Tibial artery (tissue), 4 donors: ENCODE measurements at regions not wholly inside any gene's neighbourhood (a gene's known extent, or its start where the extent isn't known, plus 50 kb on each side); places are given as distances from the start of the nearest gene placed in this dataset.
"Not testable (repeated sequence)": the region's sequence is repeated elsewhere in the genome, so short reads cannot be mapped to it uniquely, and the experiment has no call there.

Experiments used
- DNase-seq, 2 donors: peaks; one replicate each; pipeline ENCODE4 v3.0.0-alpha.2; 2019
- H3K27ac ChIP-seq, 2 donors: fragments of 200-600 bp; sonication (generic) in 1 of 2; 1 replicate in 1 of 2; 2 replicates in 1 of 2; pipeline ENCODE4 v1.5.1; 2018 to 2019; ENCODE audit warnings: mild to moderate bottlenecking in 1 of 2
- H3K27me3 ChIP-seq, 2 donors: fragments of 200-600 bp; sonication (generic) in 1 of 2; one replicate each; pipeline versions ENCODE4 v1.5.1 to v1.6.0; 2016 to 2019
- H3K36me3 ChIP-seq, 3 donors: fragments of 200-600 bp; sonication (generic) in 2 of 3; one replicate each; pipeline ENCODE4 v1.5.1; 2016 to 2019; ENCODE audit warnings: mild to moderate bottlenecking in 2 of 3
- H3K4me1 ChIP-seq, 4 donors: fragments of 200-600 bp; sonication (generic) in 2 of 4; 1 replicate in 3 of 4; 2 replicates in 1 of 4; pipeline ENCODE4 v1.5.1; 2016 to 2019
- H3K4me3 ChIP-seq, 2 donors: fragments of 200-600 bp; sonication (generic) in 1 of 2; 1 replicate in 1 of 2; 2 replicates in 1 of 2; pipeline ENCODE4 v1.5.1; 2018 to 2019; ENCODE audit warnings: mild to moderate bottlenecking in 2 of 2
- H3K9me3 ChIP-seq, 3 donors: fragments of 200-600 bp; sonication (generic) in 1 of 3; one replicate each; pipeline ENCODE4 v1.5.1; 2016 to 2019
- intact Hi-C: fragments of 100-400 bp; cut with DNase I; formaldehyde crosslinking; loops from one replicate; pipeline ENCODE4 v1.15.0; 2023; ENCODE audit warnings: low total_unique reads
- TF ChIP-seq, protein P1 (sequence below), 2 experiments: fragments of 200-600 bp in 1 of 2; fragments of 450-650 bp in 1 of 2; IDR thresholded peaks; one replicate each; pipeline ENCODE4 v1.5.1; 2017 to 2019; ENCODE audit warnings: antibody characterized with exemption in 2 of 2, mild to moderate bottlenecking in 1 of 2, moderate library complexity in 1 of 2

DNA sequence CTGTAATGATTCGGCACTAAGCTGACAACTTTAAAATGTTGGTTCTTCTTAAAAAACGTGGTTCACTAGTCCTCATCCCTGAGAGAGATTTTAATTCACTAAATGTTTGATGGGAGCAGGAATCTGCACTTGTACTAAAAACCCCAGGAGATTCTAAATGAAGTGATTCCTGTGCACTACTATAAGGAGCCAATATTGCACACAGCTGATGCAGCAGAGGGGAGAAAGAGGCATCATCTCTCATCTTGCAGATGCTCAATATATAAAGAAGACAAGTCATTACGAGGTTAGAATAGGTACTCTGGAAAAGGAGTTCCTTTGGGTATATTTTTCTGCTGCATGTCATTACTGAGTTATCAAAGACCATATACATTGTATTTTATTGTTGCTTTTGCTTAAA, 207.6 kb upstream of the RASGEF1B start:
- TF ChIP-seq, protein P1, sequence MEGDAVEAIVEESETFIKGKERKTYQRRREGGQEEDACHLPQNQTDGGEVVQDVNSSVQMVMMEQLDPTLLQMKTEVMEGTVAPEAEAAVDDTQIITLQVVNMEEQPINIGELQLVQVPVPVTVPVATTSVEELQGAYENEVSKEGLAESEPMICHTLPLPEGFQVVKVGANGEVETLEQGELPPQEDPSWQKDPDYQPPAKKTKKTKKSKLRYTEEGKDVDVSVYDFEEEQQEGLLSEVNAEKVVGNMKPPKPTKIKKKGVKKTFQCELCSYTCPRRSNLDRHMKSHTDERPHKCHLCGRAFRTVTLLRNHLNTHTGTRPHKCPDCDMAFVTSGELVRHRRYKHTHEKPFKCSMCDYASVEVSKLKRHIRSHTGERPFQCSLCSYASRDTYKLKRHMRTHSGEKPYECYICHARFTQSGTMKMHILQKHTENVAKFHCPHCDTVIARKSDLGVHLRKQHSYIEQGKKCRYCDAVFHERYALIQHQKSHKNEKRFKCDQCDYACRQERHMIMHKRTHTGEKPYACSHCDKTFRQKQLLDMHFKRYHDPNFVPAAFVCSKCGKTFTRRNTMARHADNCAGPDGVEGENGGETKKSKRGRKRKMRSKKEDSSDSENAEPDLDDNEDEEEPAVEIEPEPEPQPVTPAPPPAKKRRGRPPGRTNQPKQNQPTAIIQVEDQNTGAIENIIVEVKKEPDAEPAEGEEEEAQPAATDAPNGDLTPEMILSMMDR (IDR thresholded peaks at IDR 0.05), result no peak
- no peaks in the 10 kb centered on the region for H3K4me1 ChIP-seq
- H3K27ac ChIP-seq, result no peak overlapping the region
- DNase-seq, result no peak
- no peaks in the 10 kb centered on the region for H3K27me3 ChIP-seq
- H3K9me3 ChIP-seq, result no peaks in the 10 kb centered on the region
- no peaks in the 10 kb centered on the region for H3K36me3 ChIP-seq
- H3K4me3 ChIP-seq, result no peak overlapping the region
- intact Hi-C loops, result no loop called here

DNA sequence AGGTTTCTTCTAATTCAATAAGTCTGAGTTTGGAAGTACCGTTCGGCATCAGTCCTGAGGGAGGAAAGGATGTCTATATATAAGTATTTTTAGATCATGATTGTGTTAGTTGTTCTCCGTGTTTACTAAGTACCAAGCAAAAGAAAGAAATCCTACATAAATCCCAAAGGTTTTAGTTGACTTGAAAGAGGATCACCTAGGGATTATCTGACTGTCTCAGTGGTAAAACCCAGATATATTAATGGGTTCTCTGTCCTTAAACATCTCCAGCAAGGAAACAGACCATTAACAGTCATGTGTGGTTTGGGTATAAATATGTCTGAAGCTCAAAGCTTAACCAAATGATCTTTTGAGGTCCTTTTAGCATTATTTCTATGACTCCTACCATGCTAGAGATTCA, 207.1 kb upstream of the RASGEF1B start:
- Histone ChIP-seq H3K27ac (no peak overlapping the region), H3K4me3 (no peak overlapping the region), H3K27me3 (no peaks in the 10 kb centered on the region), H3K9me3 (no peaks in the 10 kb centered on the region), H3K36me3 (no peaks in the 10 kb centered on the region), H3K4me1 (no peaks in the 10 kb centered on the region)
- TF ChIP-seq, protein P1 (IDR thresholded peaks at IDR 0.05), result no peak
- DNase-seq, result no peak
- intact Hi-C loops, result no loop called here

DNA sequence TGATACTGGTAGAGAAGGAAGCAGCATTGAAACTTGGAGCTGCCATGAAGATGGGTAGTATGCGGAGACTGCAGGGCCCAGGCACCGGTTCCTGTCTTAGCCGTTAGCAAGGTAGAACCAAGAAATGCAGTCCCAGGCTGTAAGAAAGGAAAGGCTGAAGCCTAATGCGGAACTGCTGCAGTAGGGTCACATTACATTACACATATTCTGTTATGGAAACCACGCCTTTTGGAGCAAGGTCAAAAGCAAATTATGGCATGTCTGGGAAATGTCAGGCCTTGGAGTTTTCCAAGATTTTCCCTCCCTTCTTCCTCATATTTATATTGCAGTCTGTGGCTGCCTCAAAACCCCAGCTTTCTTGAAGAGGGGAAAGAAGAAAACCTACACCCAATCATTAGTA, 204.8 kb upstream of the RASGEF1B start:
- no peaks in the 10 kb centered on the region for H3K9me3 ChIP-seq
- H3K4me3 ChIP-seq, result no peak overlapping the region
- H3K36me3 ChIP-seq, result no peaks in the 10 kb centered on the region
- no peak for DNase-seq
- H3K27ac ChIP-seq, result no peak overlapping the region
- TF ChIP-seq, protein P1 (IDR thresholded peaks at IDR 0.05), result no peak
- intact Hi-C loops, result no loop called here
- H3K4me1 ChIP-seq, result no peaks in the 10 kb centered on the region
- no peaks in the 10 kb centered on the region for H3K27me3 ChIP-seq

DNA sequence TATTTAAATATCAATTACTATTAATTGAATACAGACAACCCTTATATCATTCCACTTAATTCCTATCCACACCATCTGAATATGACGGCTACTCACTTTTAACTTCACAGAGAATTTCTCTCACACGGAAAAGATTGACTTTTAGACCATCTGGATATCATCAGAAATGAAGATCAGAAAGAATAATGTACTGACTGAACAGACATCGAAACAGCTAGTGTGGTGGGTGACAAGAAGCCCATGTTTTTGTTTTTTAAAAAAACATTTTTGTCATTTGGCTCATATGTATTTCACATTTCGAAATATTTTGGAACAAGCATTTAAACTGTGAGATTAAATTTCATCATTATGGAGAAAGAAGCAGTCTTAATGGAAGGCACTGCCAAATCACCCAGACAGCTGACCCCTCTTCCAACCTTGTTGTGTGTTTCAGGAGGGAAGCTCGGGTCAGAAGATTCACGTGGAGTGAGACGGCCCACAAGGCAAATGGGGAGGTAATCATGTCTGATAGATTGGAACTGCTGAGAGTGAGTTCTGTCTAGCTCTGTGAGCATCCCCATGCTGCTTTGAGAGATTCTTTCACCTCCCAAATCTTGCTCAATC, 204.2 kb upstream of the RASGEF1B start:
- Histone ChIP-seq H3K4me3 (no peak overlapping the region), H3K4me1 (no peaks in the 10 kb centered on the region), H3K9me3 (no peaks in the 10 kb centered on the region), H3K27ac (no peak overlapping the region), H3K27me3 (no peaks in the 10 kb centered on the region), H3K36me3 (no peaks in the 10 kb centered on the region)
- DNase-seq, result peak; percentile 38 to 66
- TF ChIP-seq, protein P1 (IDR thresholded peaks at IDR 0.05), result no peak
- intact Hi-C loops, result no loop called here

DNA sequence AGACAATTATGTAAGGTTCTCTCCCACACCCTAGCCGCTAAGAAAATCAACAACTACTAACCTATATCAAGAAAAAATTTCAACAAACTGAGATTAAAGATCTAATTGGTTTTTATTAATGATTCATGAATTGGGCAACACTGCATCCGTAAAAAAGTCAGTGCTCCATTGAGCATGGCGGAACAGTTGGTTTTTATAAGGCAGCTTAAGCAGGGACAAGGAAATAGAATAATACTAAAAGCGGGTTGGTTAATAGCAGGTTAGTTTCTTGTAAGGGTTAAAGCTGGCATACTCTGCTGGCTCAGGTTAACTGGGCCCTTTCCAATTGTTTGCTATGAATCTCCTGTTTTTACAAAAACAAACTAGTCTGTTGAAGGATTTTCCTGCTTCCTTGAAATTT, 202.3 kb upstream of the RASGEF1B start:
- no peaks in the 10 kb centered on the region for H3K36me3 ChIP-seq
- no peaks in the 10 kb centered on the region for H3K4me1 ChIP-seq
- TF ChIP-seq, protein P1 (IDR thresholded peaks at IDR 0.05), result no peak
- H3K27ac ChIP-seq, result no peak overlapping the region
- no peak overlapping the region for H3K4me3 ChIP-seq
- no peaks in the 10 kb centered on the region for H3K27me3 ChIP-seq
- no peaks in the 10 kb centered on the region for H3K9me3 ChIP-seq
- intact Hi-C loops, result no loop called here
- DNase-seq, result no peak

DNA sequence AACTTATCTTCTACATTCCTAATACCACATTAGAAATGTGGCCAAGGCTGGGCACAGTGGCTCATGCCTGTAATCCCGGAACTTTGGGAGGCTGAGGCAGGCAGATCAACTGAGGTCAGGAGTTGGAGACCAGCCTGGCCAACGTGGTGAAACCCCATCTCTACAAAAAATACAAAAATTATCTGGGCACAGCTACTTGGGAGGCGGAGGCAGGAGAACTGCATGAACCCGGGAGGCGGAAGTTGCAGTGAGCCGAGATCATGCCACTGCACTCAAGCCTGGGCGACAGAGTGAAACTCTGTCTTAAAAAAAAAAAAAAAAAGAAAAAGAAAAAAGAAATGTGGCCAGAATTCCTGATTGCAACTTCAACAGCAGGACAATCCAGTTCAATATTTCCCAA, 196.6 kb upstream of the RASGEF1B start:
- H3K4me1 ChIP-seq, H3K27me3 ChIP-seq, H3K4me3 ChIP-seq, intact Hi-C loops, H3K27ac ChIP-seq, H3K36me3 ChIP-seq, H3K9me3 ChIP-seq: not testable (repeated sequence)
- DNase-seq, result peak in 1 of 2 donors; percentile 30
